NCI-H82 treated with DMSO at 0.1 percent for 48 hours (cell line): ENCODE measurements at regions not wholly inside any gene's neighbourhood (a gene's known extent, or its start where the extent isn't known, plus 50 kb on each side); places are given as distances from the start of the nearest gene placed in this dataset.

Source experiments
- DNase-seq: peaks from one replicate; lab custom pipeline; 2025; ENCODE audit not compliant: unreplicated experiment; lab: John Stamatoyannopoulos, UW

GRCh38 chr4:84441758-84442377, 57.2 kb downstream of the NKX6-1 start:
- DNase-seq, result no peak

DNA sequence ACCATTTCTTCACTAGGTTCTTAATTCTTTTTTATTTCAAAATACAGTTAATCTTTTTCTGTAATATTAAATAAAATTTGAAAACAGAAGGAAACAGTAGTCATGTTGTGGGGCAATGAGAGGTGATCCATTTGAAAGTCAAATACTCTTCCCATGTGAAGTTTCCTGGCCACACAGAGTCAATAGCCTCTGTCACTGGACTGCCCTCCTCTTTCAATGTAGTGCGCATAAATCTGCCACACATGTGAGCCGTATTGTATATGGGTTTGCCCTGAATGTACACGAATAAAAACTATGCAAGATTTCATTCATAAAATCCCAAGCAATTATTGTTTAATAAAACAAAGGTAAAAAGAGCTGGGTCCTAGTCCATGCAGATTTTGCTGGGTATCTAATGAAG, 59.1 kb downstream of the NKX6-1 start:
- no peak for DNase-seq

- no peak for DNase-seq
Measured at GRCh38 chr4:84436812-84437211, 62.3 kb downstream of the NKX6-1 start.

DNA sequence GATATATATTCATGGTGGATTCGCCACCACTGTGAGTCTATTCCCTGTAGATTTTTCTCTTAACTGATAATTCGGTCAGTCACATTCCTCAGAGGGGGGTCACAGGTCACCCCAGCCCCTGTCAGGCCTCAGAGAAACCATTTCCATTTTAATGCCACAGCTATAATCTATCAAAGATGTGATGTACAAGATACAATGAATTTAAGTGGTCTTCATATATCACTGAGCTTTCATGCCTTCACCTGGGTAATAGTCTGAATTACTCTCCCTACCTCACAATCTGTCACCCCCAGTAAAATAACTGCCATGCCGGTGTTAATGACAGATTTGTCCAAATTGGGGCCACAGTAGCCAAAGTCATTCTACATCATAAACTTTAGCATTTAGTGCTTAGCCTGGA, 64.7 kb downstream of the NKX6-1 start:
- DNase-seq, result no peak

- DNase-seq, result no peak
Measured at GRCh38 chr4:84433633-84434222, 65.4 kb downstream of the NKX6-1 start.

GRCh38 chr4:84432713-84433112, 66.4 kb downstream of the NKX6-1 start:
- no peak for DNase-seq

DNA sequence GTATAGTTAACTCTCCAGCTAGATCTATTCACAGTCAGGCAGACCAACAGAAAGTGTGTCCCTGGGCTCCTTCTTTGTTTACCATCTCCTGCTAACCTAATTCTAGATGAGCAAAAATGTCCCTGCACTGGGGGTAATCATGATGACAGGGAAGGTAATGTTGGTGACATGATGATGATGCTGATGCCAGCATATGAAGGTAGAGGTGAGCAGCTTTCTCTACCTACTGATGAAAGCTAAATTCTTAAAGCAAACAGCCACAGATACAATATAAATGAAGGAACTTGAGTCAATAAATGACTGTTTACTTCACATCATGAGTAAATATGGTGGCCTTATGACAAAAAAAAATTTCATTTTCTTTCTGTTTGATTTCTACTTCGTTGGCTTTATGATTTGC, 78.5 kb downstream of the NKX6-1 start:
- no peak for DNase-seq

GRCh38 chr4:84419201-84419600, 79.9 kb downstream of the NKX6-1 start:
- DNase-seq, result no peak

- DNase-seq, result no peak
Measured at GRCh38 chr4:84417997-84418709, 80.9 kb downstream of the NKX6-1 start.

DNA sequence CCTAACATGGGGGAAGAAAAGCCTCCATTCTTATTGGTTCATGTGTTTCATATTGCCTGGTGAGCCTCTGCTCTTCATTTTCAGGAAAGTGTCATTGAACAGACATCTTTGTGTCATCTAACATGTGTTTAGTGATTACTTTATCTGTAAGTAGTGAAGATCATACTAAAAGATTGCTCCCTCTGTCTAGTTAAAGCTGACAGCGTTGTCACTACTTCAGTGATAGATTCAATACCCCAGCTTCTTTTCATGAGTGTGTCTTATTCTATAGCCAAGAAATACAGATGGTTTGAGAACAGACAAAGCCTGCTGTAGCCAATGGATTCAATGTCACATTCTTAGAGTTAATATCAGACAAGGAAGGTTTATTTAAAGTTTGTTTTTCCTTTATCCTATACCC, 85.1 kb downstream of the NKX6-1 start:
- no peak for DNase-seq

DNA sequence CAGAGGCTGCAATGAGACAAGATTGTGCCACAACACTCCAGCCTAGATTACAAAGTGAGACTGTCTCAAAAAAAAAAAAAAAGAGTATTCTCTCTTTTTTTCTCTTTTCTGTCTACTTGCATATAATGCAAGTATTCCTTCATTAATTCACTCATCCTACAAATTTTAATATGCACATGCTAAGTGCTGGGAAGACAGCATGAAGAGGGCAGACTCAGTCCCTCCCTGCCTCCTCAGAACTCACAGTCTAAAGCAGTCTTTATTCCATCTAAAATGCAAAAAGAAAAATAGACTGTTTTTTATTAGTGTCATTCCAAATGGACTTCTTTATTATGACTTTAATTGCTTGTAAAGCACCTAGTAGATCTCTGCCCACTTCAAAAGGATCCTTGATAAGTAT, 85.6 kb downstream of the NKX6-1 start:
- no peak for DNase-seq

GRCh38 chr4:84412062-84412461, 87.0 kb downstream of the NKX6-1 start:
- no peak for DNase-seq

- DNase-seq, result no peak
Measured at GRCh38 chr4:84407554-84408407, 91.3 kb downstream of the NKX6-1 start.

- DNase-seq, result no peak
Measured at GRCh38 chr4:84403656-84404055, 95.4 kb downstream of the NKX6-1 start.

GRCh38 chr4:84401701-84402306, 97.3 kb downstream of the NKX6-1 start:
- DNase-seq, result no peak

GRCh38 chr4:84394386-84394785, 104.7 kb downstream of the NKX6-1 start:
- no peak for DNase-seq

GRCh38 chr4:84392951-84393590, 106.0 kb downstream of the NKX6-1 start:
- no peak for DNase-seq

DNA sequence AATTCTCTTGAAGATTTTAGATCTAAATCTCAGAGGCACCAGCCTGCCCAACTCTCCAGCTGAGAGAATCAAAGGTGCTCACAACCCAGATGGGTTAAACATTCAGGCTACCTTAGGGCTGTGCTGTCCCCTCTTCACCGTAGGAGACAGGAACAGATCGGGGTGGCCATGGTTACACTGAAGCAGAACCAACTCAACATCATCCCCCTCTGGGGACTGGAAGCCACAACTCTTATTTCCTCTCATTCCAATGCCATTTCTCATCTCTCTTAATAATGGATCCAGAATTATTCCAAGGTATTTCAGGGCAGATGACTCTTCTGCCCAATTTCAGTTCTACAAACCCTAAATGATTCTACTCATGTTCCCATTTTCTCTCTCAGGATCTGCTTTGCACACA, 109.7 kb downstream of the NKX6-1 start:
- no peak for DNase-seq

GRCh38 chr4:84385203-84385602, 113.9 kb downstream of the NKX6-1 start:
- no peak for DNase-seq

DNA sequence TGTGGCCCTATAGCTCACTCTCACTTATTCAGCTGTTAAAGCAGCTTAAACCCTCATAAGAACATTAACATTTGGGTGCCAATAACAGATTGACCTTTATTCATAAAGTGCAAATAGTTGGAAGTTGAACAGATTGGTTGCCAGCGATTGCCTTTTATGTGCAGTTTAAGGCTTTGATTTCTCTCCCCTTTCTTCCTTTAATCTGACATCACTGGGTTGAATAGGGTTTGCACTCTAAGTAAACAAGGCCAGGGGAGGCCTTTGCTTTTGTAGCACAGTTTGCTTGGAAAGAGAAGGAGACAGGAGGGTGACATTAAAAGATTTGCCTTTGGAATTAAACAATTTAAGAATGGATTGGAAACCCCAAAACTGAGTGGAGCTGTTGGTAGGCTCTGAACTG, 114.3 kb downstream of the NKX6-1 start:
- no peak for DNase-seq

DNA sequence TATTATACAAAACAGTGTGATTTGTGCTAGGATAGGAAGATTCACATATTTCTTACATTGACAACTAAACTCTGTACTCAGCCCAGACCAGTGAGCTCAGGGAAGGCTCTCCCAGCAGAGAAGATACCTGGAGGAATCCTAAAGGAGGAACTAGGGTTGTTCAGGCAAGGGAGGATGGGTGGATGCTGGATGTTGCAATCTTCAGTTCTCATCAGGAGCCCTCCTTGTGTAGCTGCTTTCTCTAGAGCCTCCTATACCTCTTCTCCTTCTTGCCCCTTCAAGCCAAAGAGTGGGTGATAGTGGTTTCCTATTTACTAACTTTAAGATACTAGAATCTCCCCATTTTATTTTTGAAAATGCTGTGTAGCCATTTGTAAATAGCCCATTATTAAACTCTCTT, 117.3 kb downstream of the NKX6-1 start:
- DNase-seq, result no peak
